ENCODE measurements at regions not wholly inside any gene's neighbourhood (a gene's known extent, or its start where the extent isn't known, plus 50 kb on each side); places are given as distances from the start of the nearest gene placed in this dataset.
"Not testable (repeated sequence)": the region's sequence is repeated elsewhere in the genome, so short reads cannot be mapped to it uniquely, and the experiment has no call there.

DNA sequence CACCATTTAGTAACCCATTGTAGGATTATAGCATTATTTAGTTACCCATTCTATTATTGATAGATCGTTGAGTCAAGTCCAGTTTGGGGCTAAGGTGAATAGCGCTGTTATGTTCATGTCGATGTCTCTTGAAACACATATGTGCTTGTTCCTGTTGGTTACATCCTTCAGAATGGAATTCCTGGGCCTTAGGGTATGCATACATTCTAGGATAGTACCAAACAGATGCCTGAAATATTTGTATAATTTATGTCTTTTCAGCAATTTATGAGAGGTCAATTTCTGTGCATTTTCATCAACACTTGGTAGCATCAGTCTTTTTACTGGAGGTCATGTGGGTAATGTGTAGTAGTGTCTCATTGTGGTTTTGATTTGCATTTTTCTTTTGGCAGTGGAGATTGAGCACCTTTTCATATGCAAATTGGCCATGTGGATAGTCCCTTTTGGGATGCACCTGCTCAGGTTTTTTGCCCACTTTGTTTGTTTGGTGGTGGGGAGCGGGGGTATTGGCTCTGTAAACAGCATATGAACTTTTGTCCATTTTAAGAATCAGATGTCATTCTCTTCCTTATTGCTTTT is 104.2 kb downstream of the CDRT15L2 start:
- not testable (repeated sequence) for DNase-seq

DNA sequence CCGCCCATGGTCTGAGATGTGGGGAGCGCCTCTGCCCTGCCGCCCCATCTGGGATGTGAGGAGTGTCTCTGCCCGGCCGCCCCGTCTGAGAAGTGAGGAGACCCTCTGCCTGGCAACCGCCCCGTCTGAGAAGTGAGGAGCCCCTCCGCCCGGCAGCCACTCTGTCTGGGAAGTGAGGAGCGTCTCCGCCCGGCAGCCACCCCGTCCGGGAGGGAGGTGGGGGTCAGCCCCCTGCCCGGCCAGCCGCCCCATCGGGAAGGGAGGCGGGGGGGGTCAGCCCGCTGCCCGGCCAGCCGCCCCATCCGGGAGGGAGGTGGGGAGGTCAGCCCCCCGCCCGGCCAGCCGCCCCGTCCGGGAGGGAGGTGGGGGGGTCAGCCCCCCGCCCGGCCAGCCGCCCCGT is 105.5 kb downstream of the CDRT15L2 start:
- DNase-seq = not testable (repeated sequence)

DNA sequence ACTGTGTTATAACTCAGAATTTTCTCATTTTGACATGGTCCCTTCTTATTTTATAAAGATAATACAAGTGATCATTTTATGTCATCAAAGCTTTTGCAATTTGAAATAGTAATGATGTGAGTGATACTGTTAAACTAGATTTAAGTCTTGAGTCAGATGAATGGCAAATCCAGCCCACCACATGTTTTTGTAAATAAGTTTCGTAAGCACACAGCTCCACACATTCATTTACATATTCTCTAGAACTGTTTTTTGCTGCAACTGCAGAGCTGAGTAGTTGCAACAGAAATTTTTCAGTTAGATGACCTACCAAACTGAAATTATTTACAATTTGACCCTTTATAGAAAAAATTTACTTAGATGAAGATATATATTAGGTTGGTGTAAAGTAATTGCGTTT is 108.1 kb downstream of the CDRT15L2 start:
- not testable (repeated sequence) for DNase-seq

DNA sequence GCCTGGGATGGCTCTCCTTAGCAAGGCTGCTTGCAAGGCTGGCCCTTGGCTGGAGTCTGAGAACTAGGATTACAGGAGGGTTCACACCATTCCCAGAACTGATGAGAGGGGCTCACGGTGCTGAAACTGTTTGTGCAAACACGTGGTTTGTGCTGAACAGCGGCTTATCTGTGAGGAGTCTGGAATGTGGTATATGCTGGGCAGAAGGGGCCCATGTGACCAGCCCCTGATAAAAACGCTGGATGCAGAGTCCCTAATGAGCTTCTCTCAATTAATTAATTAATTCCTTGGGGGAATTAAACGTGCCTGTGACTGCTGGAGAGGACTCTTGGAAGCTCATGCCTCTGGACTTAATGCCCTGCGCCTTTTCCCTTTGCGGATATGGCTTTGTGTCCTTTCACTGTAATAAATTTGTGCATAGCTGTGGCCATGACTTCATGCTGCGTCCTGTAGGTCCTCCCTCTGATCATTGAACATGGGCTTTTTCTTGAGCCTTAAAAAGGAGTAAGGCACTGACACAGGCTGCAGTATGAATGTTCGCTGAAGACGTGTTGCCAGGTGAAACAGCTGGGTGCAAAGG is 109.7 kb downstream of the CDRT15L2 start:
- not testable (repeated sequence) for DNase-seq

DNA sequence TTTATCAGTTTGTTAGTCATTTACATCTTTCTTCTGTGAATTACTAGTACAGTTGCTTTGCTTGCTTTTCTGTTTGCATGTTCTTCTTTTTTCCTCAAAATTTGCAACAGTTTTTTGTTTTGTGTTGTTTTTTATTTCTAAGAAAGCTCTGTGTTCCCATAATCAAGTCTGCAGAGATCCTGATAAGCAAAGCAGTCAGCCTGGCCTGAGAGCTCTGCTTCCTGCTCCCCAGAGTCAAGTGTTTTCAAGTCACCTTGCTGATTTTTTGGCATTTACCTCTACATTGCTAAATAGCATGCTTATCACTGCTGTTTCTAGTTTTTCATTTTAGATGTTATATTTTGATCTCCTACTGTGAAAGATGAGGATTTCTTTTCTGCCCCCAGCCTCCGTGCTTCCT is 113.2 kb downstream of the CDRT15L2 start:
- not testable (repeated sequence) for DNase-seq

DNA sequence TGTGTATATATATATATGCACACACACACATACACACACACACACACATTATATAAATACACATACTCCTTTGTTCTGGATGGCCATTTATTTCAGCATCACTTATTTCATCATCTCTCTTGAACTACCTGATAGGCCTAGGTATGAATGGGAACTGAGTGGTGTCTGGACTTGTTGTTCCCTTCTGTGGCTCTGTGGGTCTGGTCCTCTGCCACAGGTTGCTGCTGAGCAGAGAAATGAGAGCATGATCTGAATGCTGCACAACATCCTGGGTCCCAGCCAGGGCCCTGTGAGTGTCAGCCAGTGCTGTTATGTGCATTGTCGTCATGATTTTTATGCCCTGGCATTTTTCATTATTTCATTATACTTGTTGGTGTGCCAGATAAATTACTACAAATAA is 116.3 kb downstream of the CDRT15L2 start:
- DNase-seq = not testable (repeated sequence)

DNA sequence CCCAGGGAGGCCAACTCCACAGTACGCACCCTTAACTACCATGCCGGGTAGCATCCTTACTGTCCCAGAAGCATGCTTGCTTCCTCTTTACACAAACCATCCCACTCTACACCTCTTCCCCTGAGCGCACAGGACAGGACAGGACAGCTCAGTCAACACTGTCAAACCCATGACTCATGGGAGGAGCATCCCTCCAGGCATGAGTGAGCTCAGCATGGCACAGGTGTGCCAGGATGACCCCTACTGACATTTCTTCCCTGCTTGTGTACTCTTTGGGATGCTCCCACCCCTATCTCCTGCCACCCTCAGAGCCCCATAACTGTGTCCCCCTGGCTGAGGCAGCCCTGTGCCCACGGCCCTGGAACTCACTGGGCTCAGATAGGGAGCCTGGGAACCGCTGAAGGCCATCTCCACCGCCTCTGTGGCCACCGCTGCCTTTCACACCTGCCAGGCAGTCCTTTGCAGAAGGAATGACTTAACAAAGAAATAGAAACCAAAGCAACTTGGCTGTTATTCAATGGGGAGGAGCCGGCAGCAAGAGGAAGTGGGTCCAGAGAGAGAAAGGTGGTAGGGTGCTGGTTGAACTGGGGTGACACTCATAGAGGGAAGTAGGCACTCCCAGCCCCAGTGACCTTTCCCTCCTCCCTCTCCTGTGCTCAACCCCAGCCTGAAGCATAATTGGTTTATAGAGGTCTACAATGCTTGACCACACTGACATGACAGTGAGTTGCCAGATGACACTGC is 119.1 kb downstream of the CDRT15L2 start:
- not testable (repeated sequence) for DNase-seq

DNA sequence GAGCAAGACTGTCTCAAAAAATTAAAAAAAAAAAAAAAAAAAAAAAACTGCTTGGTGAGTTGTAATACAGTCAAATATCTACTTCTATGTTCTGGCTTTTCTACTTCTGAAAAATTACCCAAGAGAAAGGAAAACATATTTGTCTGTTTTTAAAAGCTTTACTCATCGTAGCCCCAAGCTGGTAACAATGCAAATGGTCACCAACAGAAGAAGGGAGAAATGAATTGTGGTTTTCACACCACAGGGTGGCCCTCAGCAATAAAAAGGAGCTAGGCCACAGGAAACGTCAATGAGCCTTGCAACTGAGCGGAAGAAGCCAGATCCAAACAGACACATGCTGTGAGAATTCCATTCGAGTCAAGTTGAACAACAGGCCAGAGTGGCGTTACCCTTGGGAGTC is 121.0 kb downstream of the CDRT15L2 start:
- DNase-seq = not testable (repeated sequence)

DNA sequence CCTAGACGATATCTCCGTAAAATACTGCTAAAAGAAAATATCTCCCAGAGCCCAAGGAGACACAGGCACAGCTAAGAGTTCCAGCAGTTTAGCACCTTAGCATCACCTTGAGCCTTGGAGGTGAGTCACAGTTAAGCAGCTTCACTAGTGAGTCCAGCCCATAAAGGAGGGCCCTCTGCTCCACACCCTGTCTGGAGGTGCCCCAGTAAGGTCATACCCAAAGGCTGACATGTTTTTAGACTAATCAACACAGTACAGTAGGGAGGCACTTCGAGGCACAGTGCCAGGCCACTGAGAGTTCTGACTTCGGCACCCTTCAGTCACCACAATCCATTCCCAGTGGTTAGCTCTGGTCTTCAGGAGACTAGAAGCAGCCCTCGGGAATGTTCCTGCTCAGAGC is 121.8 kb downstream of the CDRT15L2 start:
- DNase-seq = not testable (repeated sequence)

DNA sequence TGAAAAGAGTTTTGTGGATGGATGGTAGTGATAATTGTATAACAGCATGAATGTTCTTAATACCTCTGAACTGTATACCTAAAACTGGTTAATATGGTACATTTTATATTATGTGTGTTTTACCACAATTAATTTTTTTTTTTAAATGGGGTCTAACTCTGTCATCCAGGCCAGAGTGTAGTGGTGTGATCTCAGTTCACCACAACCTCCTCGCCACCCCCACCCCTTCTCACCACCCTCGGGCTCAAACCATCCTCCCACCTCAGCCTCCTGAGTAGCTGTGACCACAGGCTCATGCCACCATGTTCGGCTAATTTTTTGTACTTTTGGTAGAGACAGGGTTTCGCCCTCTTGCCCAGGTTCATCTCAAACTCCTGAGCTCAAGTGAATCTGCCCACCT is 123.2 kb downstream of the CDRT15L2 start:
- DNase-seq = no peak

DNA sequence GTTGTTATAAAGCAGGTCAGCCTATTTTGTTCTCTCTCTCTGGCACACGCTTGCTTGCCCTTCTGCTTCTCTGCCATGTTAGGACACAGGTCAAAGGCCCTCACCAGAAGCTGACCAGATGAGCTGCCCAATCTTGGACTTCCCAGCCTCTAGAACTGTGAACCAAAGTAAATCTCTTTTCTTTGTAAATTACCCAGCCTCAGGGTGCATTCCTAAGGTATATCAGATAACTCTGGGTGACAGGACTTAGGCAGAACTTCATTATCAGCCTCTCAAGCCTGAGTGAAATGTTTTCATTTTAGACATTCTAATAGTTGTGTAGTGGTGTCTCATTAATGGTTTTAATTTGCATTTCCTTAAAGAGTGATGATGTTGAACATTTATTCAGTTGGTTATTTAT is 124.3 kb downstream of the CDRT15L2 start:
- no peak for DNase-seq

DNA sequence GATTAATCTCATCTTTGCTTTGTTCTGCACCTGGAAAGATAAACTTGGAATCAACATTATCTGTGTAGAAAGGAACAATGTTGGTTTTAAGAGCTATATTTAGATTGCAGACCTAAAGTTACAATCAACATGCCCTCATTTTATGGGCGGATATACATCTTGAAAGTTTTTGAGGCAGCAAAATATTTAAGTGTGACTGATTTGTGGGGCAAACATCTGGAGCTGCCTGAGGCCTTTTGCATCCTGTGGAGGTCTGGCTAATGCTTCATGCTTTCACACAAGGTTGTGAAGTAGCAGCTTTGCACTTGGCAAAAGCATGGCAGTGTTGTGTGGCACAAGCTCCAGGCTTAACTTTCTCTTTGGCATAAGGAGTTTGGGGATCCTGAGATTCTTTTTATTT is 125.7 kb downstream of the CDRT15L2 start:
- not testable (repeated sequence) for DNase-seq

DNA sequence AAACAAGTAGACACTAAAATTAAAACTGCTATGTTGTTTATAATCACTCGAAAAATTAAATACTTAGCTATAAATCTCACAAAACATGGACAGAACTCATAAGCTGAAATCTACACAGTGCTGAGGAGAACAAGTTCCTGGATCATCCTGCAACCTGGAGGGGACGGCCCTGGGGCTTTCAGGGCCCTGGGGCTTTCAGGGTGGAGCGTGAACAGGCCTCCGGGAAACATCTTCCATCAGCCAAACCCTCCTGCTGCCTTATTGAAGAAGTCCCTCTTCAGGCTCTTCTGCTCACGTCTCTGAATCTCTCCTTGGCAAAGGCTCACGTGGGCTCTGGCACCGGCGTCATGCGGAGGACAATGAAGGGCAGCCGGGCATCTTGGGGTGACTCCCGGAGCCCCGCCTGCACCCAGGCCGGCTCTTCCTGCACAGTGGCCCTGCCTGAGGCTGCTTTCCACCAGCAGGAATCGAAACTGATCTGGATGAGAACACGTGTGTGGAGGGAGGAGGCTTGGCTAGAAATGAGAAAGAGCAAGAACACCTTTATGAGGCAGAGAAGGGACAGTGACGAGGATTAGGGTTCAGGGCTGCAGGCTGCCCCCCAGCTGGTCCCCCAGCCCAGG is 127.3 kb downstream of the CDRT15L2 start:
- peak; percentile 3 for DNase-seq

DNA sequence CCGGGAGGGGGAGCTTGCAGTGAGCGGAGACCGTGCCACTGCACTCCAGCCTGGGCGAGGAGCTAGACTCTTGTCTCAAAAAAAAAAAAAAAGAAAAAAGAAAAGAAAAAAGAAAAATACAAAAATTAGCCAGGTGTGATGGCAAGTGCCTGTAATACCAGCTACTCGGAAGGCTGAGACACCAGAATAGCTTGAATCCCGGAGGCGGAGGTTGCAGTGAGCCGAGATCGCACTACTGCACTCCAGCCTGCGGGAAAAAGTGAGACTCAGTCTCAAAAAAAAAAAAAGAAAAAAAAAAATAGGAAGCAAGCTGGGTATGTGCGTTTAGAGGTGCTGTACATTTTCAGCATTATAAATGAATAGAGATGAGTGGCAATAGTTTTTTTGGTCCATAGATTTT is 129.3 kb downstream of the CDRT15L2 start:
- not testable (repeated sequence) for DNase-seq

DNA sequence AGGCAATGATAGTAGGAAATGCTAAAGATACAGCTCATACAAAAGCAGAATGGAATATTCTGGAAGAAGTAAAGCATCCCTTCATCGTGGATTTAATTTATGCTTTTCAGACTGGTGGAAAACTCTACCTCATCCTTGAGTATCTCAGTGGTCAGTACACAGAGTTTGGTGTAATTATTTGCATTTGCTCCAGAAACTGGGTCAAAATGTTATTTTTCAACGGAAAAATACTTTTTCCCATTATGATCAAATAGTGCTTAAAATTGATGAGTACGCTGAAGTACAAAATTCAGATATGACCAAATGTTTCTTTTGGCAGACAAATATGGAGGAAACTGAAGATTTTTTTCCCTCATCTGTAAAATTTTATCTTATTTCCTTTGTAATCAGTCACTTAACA is 137.0 kb downstream of the CDRT15L2 start:
- DNase-seq = not testable (repeated sequence)

DNA sequence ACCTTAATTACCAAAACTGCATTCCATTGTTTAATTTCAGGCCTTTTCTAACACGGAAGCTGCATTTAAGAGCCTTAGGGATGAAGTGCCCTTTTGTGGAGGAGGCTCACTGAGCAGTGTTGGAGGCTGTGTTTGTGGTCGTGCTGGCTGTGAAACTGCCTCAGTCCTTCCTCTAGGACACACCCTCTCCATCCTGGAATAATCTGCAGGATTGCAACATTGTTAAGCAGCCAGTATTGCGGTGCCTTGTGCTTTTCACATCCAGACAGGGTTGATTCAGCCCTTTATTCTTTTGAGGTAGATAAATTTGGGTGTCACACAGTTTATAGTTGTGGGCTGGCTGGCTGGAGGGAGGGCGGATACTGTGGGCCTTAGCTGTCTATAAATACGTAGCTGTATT is 141.6 kb downstream of the CDRT15L2 start:
- no peak for DNase-seq

DNA sequence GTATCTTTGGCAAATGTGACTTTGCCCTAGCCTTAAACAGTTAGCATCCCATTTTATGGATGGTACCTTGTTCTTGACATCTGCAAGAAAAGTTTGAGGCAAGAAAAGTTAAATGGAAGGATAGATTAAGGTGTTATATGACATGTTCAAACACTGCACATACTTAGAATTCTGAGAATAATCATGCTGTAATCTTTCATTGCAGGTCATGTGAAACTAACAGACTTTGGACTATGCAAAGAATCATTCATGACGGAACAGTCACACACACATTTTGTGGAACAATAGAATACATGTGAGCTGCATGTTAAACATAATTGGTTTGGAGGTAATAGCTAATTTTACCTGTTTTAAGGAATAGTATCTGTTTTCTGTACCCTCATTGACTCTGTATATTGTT is 144.9 kb downstream of the CDRT15L2 start:
- not testable (repeated sequence) for DNase-seq

DNA sequence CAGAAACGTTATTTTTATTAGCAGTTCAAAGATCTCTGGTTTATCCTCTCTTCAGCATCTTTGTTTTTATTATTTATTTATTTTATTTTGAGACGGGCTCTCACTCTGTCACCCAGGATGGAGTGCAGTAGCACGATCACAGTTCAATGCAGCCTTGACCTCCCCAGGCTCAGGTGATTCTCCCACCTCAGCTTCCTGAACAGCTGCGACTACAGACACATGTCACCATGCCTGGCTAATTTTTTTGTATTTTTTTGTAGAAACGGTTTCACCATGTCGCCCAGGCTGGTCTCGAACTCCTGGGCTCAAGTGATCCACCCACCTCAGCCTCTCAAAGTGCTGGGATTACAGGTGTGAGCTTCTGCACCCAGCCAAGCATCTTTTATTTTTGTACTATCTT is 147.7 kb downstream of the CDRT15L2 start:
- DNase-seq = not testable (repeated sequence)

DNA sequence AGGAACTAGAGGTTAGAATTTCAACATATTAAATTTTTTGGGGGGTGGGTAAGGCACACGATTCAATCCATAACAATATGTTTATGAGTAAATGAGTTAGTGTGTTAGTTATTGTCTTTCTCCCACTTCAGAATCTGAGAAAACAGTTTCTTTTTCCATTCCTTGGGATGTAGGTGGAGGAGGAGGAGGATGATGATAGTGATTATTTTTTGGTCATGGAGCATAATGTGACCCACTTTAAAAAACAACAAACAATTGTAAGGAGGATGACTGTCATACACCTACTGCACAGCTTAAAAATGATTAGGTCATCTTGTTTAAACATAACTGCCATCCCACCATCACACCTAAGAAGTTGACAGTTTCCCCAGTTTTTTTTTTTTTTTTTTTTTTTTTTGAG is 148.7 kb downstream of the CDRT15L2 start:
- no peak for DNase-seq

DNA sequence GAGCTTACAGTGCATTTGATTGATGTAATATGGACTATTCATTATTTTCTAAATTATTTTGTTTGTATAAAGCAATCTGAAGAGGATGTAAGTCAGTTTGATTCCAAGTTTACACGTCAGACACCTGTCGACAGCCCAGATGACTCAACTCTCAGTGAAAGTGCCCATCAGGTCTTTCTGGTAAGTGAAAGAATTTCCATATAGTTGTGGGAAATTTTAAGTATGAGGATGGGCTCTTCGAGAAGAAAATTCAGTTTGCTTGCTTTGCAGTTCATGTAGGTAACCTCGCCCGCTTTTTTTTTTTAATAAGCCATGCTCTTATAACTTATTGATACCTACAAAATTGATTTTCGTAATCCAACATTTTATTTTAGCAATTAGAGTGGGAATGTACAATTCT is 151.6 kb downstream of the CDRT15L2 start:
- not testable (repeated sequence) for DNase-seq

DNA sequence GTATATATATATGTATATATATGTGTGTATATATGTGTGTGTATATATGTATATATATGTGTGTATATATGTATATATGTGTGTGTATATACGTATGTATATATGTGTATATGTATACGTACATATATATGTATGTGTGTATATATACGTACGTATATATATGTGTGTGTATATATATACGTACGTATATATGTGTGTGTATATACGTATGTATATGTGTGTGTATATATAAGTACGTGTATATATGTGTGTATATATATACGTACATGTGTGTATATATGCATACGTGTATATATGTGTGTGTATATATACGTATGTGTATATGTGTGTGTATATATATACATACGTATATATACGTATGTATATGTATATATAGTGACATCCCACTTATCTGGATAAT is 154.4 kb downstream of the CDRT15L2 start:
- DNase-seq = no peak

DNA sequence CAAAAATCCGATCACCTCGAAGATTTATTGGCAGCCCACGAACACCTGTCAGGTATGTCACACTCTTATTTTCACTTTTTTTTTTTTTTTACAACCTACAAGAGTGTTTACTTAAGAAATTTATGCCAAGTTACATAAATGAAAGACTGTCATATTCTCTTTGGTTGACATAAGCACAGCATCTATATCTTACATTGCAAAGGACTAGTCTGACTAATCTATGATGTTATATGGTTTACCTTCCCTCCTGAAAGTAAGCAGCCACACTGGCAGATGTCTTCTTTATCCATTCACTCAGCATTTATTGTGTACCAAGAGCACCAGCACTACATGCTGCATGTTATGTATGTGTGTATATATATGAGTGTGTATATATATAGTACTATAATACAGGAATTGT is 156.3 kb downstream of the CDRT15L2 start:
- no peak for DNase-seq

DNA sequence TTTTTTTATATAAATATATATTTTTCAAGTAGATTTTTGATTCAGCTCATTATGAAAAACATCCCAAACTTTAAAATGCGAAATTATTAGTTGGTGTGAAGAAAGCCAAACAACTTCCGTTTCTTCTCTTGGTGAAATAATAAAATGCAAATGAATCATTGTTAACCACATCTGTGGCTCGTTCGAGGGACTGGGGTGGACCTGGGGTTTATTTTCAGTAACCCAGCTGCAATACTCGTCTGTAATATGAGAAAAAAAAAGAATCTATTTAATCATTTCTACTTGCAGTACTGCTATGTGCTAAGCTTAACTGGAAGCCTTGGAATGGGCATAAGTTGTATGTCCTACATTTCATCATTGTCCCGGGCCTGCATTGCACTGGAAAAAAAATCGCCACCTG is 158.1 kb downstream of the CDRT15L2 start:
- not testable (repeated sequence) for DNase-seq

DNA sequence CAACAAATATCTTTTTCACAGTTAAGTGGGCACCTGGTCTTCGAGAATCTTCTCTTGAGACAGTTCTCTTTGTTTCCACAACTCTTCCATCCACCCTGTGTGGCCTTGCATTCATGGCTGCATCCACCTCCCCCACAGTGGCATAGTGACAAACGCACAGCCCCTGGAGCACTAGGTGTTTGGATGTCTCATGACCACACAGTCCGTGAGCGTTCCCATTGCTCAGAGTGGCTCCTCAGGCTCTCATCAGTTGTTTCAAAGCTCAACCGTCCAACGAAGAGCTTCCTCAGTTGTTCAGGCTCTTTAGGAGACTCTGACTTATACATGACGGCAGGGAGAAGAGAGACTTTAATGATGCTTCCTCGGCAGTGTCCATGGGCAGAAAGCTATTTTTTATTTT is 191.6 kb downstream of the CDRT15L2 start:
- no peak for DNase-seq

Measured in DMS79 treated with DMSO at 0.1 percent for 48 hours (cell line).